ENCODE measurements at regions not wholly inside any gene's neighbourhood (a gene's known extent, or its start where the extent isn't known, plus 50 kb on each side); places are given as distances from the start of the nearest gene placed in this dataset.
"Not testable (repeated sequence)": the region's sequence is repeated elsewhere in the genome, so short reads cannot be mapped to it uniquely, and the experiment has no call there.

GRCh38 chr12:9340422-9341259, 132.4 kb upstream of the PZP start:
- peak; percentile 38 for TF ChIP-seq CTCF (IDR thresholded peaks at IDR 0.05; ENCODE audit: extremely low read depth, low read depth, low read length)
- Histone ChIP-seq H2AFZ (ENCODE audit: low read length) (no peak overlapping the region), H3K27me3 (ENCODE audit: insufficient read depth, low read length) (no peaks in the 10 kb centered on the region), H4K20me1 (ENCODE audit: insufficient read depth, low read length) (no peaks in the 10 kb centered on the region), H3K9me3 (ENCODE audit: low read depth, low read length) (no peaks in the 10 kb centered on the region), H3K4me3 (ENCODE audit: insufficient read depth, low read length) (no peak overlapping the region), H3K4me1 (ENCODE audit: insufficient read depth, low read length) (peaks cover 10% of the 10 kb centered on the region), H3K79me2 (ENCODE audit: insufficient read depth, low read length) (no peaks in the 10 kb centered on the region), H3K36me3 (ENCODE audit: insufficient read depth, low read length) (no peaks in the 10 kb centered on the region), H3K4me2 (ENCODE audit: insufficient read depth, low read length) (no peak overlapping the region), H3K27ac (ENCODE audit: low read depth, low read length) (peak overlapping the region; percentile 11)
- DNase-seq (ENCODE audit: insufficient read length, low spot score, missing footprints): peak; percentile 75

- Histone ChIP-seq H3K9me3 (ENCODE audit: low read depth, low read length) (no peaks in the 10 kb centered on the region), H3K27me3 (ENCODE audit: insufficient read depth, low read length) (no peaks in the 10 kb centered on the region)
- no peak for TF ChIP-seq CTCF (IDR thresholded peaks at IDR 0.05; ENCODE audit: extremely low read depth, low read depth, low read length)
Measured at GRCh38 chr12:9337656-9338055, 129.5 kb upstream of the PZP start.

GRCh38 chr12:9336375-9337011, 128.3 kb upstream of the PZP start:
- DNase-seq (ENCODE audit: insufficient read length, low spot score, missing footprints); H3K27me3 ChIP-seq (ENCODE audit: insufficient read depth, low read length); H3K27ac ChIP-seq (ENCODE audit: low read depth, low read length); H4K20me1 ChIP-seq (ENCODE audit: insufficient read depth, low read length); H3K36me3 ChIP-seq (ENCODE audit: insufficient read depth, low read length); H3K79me2 ChIP-seq (ENCODE audit: insufficient read depth, low read length); H3K4me1 ChIP-seq (ENCODE audit: insufficient read depth, low read length); H2AFZ ChIP-seq (ENCODE audit: low read length); H3K4me2 ChIP-seq (ENCODE audit: insufficient read depth, low read length); H3K4me3 ChIP-seq (ENCODE audit: insufficient read depth, low read length); H3K9me3 ChIP-seq (ENCODE audit: low read depth, low read length): not testable (repeated sequence)

More at GRCh38 chr12:9337656-9338055, 129.5 kb upstream of the PZP start:
- DNase-seq (ENCODE audit: insufficient read length, low spot score, missing footprints): no peak
- Histone ChIP-seq H3K36me3 (ENCODE audit: insufficient read depth, low read length) (no peaks in the 10 kb centered on the region), H2AFZ (ENCODE audit: low read length) (no peak overlapping the region), H3K27ac (ENCODE audit: low read depth, low read length) (no peak overlapping the region), H3K4me3 (ENCODE audit: insufficient read depth, low read length) (no peak overlapping the region), H3K4me2 (ENCODE audit: insufficient read depth, low read length) (no peak overlapping the region), H3K79me2 (ENCODE audit: insufficient read depth, low read length) (no peaks in the 10 kb centered on the region), H4K20me1 (ENCODE audit: insufficient read depth, low read length) (no peaks in the 10 kb centered on the region), H3K4me1 (ENCODE audit: insufficient read depth, low read length) (peaks cover 10% of the 10 kb centered on the region)

GRCh38 chr12:9335867-9336266, 127.7 kb upstream of the PZP start:
- no peaks in the 10 kb centered on the region for H3K36me3 ChIP-seq (ENCODE audit: insufficient read depth, low read length)
- H3K4me1 ChIP-seq (ENCODE audit: insufficient read depth, low read length): peaks cover 5% of the 10 kb centered on the region
- H2AFZ ChIP-seq (ENCODE audit: low read length): no peak overlapping the region
- no peaks in the 10 kb centered on the region for H3K27me3 ChIP-seq (ENCODE audit: insufficient read depth, low read length)
- no peak overlapping the region for H3K4me2 ChIP-seq (ENCODE audit: insufficient read depth, low read length)
- no peak overlapping the region for H3K27ac ChIP-seq (ENCODE audit: low read depth, low read length)
- H3K4me3 ChIP-seq (ENCODE audit: insufficient read depth, low read length): no peak overlapping the region
- DNase-seq (ENCODE audit: insufficient read length, low spot score, missing footprints): no peak
- H4K20me1 ChIP-seq (ENCODE audit: insufficient read depth, low read length): no peaks in the 10 kb centered on the region
- no peak for TF ChIP-seq CTCF (IDR thresholded peaks at IDR 0.05; ENCODE audit: extremely low read depth, low read depth, low read length)
- no peaks in the 10 kb centered on the region for H3K9me3 ChIP-seq (ENCODE audit: low read depth, low read length)
- H3K79me2 ChIP-seq (ENCODE audit: insufficient read depth, low read length): no peaks in the 10 kb centered on the region

Measured in osteoblast (primary cell).